ENCODE measurements at regions not wholly inside any gene's neighbourhood (a gene's known extent, or its start where the extent isn't known, plus 50 kb on each side); places are given as distances from the start of the nearest gene placed in this dataset.

DNA sequence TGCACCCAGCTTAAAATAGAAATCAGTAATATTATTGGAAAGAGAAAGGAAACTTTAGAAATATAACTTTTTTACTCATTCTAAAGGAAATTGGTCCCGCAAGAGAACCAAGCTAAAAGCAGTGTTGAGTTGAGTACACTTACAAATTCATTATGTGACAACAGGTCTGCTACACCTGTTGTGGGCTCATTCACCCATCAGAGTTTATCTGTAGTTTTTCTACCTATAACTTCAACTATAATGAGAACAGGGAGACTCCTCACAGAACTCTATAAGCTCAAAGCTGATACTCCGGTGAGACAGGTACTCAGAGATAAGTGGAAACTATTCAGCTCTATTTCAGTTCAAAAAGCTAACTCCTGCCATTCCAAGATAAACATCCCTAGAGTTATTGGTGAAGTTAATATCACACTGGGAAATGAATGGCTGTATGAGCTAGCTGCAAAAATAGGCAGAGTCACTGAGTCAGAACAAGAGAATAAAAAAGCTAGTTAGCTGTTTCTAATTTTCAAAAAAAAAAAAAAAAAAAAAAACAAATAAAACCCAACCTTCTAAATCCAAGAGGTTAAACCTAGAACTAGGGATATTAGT, 121.3 kb downstream of the PPP1R3A start:
- Histone ChIP-seq H3K27ac (no peak overlapping the region), H3K36me3 (no peaks in the 10 kb centered on the region)
- WGBS, 2 donors, result 62 to 74% methylated on average over 2 of the region's 2 CpGs

DNA sequence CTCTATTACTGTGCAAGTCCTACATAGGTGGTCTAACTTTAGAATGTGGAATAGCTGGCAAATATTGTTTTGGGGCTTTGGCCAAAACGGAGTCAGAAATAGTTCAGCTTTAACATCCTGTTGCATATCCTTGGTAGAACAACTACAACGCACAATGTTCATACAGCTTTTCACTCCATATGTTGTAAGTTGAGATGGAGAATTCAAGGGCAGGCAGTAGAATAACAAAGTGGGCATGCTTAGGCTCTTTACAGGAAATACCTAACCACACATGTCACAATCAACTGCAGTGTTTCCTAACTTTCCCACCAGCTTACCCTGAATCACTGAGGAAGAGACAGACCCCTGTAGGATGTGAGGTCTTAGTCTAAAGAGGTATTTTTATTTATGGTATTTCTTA, 122.3 kb downstream of the PPP1R3A start:
- no peak overlapping the region for H3K27ac ChIP-seq
- H3K4me3 ChIP-seq, result no peak overlapping the region
- H3K9me3 ChIP-seq, result no peaks in the 10 kb centered on the region
- TF ChIP-seq EP300 (IDR thresholded peaks at IDR 0.05), result no peak
- TF ChIP-seq POLR2A (IDR thresholded peaks at IDR 0.05), result no peak
- TF ChIP-seq, protein P1, sequence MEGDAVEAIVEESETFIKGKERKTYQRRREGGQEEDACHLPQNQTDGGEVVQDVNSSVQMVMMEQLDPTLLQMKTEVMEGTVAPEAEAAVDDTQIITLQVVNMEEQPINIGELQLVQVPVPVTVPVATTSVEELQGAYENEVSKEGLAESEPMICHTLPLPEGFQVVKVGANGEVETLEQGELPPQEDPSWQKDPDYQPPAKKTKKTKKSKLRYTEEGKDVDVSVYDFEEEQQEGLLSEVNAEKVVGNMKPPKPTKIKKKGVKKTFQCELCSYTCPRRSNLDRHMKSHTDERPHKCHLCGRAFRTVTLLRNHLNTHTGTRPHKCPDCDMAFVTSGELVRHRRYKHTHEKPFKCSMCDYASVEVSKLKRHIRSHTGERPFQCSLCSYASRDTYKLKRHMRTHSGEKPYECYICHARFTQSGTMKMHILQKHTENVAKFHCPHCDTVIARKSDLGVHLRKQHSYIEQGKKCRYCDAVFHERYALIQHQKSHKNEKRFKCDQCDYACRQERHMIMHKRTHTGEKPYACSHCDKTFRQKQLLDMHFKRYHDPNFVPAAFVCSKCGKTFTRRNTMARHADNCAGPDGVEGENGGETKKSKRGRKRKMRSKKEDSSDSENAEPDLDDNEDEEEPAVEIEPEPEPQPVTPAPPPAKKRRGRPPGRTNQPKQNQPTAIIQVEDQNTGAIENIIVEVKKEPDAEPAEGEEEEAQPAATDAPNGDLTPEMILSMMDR (IDR thresholded peaks at IDR 0.05), result no peak
- H3K4me1 ChIP-seq, result no peaks in the 10 kb centered on the region
- no peak for DNase-seq (ENCODE audit: low spot score in 2 of 2)
- no peaks in the 10 kb centered on the region for H3K27me3 ChIP-seq
- H3K36me3 ChIP-seq, result no peaks in the 10 kb centered on the region
- 46 to 50% methylated on average over 2 of the region's 2 CpGs for WGBS, 2 donors

More for the DNA sequence above, 121.3 kb downstream of the PPP1R3A start:
- no peaks in the 10 kb centered on the region for H3K27me3 ChIP-seq
- DNase-seq (ENCODE audit: low spot score in 2 of 2), result no peak
- no peaks in the 10 kb centered on the region for H3K9me3 ChIP-seq
- no peak for TF ChIP-seq EP300 (IDR thresholded peaks at IDR 0.05)
- TF ChIP-seq, protein P1 (IDR thresholded peaks at IDR 0.05), result no peak
- no peak overlapping the region for H3K4me3 ChIP-seq
- no peaks in the 10 kb centered on the region for H3K4me1 ChIP-seq

DNA sequence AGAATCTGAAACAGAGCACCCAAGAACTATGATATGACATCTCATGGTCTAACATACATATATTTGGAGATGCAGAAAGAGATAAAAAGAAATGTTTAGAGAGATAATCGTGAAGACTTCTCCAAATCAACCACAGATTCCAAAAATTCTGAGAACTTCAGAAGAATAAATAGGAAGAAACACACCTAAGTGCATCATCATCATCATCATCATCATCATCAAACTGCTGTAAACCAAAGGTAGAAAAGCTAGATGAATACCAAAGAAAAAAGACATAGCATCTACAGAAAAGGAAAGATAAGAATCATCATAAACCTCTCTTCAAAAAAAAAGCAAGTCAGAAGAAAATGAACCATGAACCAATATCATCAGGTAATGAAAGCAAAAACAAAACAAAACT, 124.2 kb downstream of the PPP1R3A start:
- no peaks in the 10 kb centered on the region for H3K27me3 ChIP-seq
- H3K27ac ChIP-seq, result no peak overlapping the region
- no peak for DNase-seq (ENCODE audit: low spot score in 2 of 2)
- no peaks in the 10 kb centered on the region for H3K36me3 ChIP-seq
- TF ChIP-seq, protein P1 (IDR thresholded peaks at IDR 0.05), result no peak
- TF ChIP-seq POLR2A (IDR thresholded peaks at IDR 0.05) (no peak), EP300 (IDR thresholded peaks at IDR 0.05) (no peak)
- H3K4me1 ChIP-seq, result no peaks in the 10 kb centered on the region
- no peaks in the 10 kb centered on the region for H3K9me3 ChIP-seq
- 74 to 86% methylated on average over 1 of the region's 1 CpG for WGBS, 2 donors
- H3K4me3 ChIP-seq, result no peak overlapping the region

DNA sequence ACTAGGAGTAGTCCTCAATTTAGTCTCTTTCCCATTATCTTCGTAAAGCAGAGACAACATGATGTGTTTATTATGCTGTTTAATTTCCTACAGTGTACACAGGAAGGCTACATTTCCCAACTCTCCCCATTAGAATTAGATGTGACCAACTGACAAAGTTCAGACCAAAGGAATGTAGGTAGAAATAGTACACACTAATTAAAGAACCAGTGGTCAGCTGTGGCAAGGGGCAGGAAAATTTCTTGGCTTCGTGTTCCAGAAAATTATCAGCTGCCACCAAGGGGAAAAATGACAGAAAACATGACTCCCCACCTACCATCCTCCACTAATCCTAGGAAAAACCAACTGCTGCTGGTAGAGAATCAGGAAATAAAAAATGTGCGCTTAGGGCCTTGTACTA, 125.6 kb downstream of the PPP1R3A start:
- 76 to 81% methylated on average over 3 of the region's 3 CpGs for WGBS, 2 donors
- DNase-seq (ENCODE audit: low spot score in 2 of 2), result no peak
- Histone ChIP-seq H3K27ac (no peak overlapping the region), H3K9me3 (no peaks in the 10 kb centered on the region), H3K36me3 (no peaks in the 10 kb centered on the region), H3K4me1 (no peaks in the 10 kb centered on the region), H3K27me3 (no peaks in the 10 kb centered on the region), H3K4me3 (no peak overlapping the region)
- no peak for TF ChIP-seq POLR2A (IDR thresholded peaks at IDR 0.05)
- TF ChIP-seq EP300 (IDR thresholded peaks at IDR 0.05), result no peak
- TF ChIP-seq, protein P1 (IDR thresholded peaks at IDR 0.05), result no peak

DNA sequence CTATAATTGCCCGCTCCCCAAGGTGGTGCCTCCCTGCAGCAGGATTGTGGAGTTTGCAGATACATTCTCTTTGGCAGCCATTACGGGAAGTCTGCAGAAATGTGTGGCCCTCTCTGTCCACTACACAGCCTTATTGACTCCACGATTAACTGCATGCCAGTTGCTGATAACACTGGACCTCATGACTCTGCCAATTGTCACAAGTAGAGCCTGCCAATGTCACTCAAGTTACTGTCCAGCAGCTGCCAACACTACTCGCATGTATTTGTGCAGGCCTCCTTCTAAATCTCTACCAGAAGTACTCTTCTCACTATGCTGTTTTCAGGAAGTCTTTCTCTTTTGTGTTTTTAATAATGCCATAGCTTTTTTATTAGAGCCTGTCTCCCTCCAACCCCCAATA, 128.8 kb downstream of the PPP1R3A start:
- H3K27me3 ChIP-seq, result no peaks in the 10 kb centered on the region
- no peaks in the 10 kb centered on the region for H3K36me3 ChIP-seq
- TF ChIP-seq, protein P1 (IDR thresholded peaks at IDR 0.05), result no peak
- TF ChIP-seq EP300 (IDR thresholded peaks at IDR 0.05) (no peak), POLR2A (IDR thresholded peaks at IDR 0.05) (no peak)
- no peak overlapping the region for H3K27ac ChIP-seq
- WGBS, 2 donors, result 86 to 87% methylated on average over 4 of the region's 4 CpGs
- H3K4me3 ChIP-seq, result no peak overlapping the region
- H3K9me3 ChIP-seq, result no peaks in the 10 kb centered on the region
- no peak for DNase-seq (ENCODE audit: low spot score in 2 of 2)
- H3K4me1 ChIP-seq, result no peaks in the 10 kb centered on the region
